HCT116 (cell line): ENCODE measurements at regions not wholly inside any gene's neighbourhood (a gene's known extent, or its start where the extent isn't known, plus 50 kb on each side); places are given as distances from the start of the nearest gene placed in this dataset.

Experiments used
- ATAC-seq: fragments of 200-7000 bp; cut with Tn5 transposase; 2 replicates; pipeline ENCODE4 v1.9.1; 2020; ENCODE audit warnings: mild to moderate bottlenecking, moderate library complexity
- BruUV-seq: library from RNA; stranded (reverse); fragments of 400-500 nt; replicated peaks from 2 replicates; lab custom pipeline; 2021; lab: Mats Ljungman, UMichigan
- CTCF ChIA-PET: fragments of 300-600 bp; sonication (Branson Sonifier 250); formaldehyde crosslinking; loops from one replicate; lab custom pipeline; 2021; ENCODE audit warnings: antibody characterized with exemption; lab: Charles Lee
- POLR2A ChIA-PET: fragments of 300-600, 350-600 bp; sonication (Branson Sonifier 250); formaldehyde crosslinking; loops from one replicate; lab custom pipeline; 2021; ENCODE audit warnings: antibody characterized with exemption; lab: Charles Lee
- RAD21 ChIA-PET, 2 experiments: fragments of 300-600 bp; sonication (Branson Sonifier 250); formaldehyde crosslinking; loops; one replicate each; lab custom pipeline; 2023; ENCODE audit warnings: low total read pairs in 2 of 2; ENCODE audit not compliant: uncharacterized antibody in 2 of 2, unreplicated experiment in 2 of 2, low non-redundant PET in 1 of 2; lab: Charles Lee
- DNase-seq: peaks from one replicate; pipeline ENCODE4 v3.0.0-alpha.2; 2010; ENCODE audit warnings: low read depth, low spot score
- H2AFZ ChIP-seq: fragments of 200-600 bp; shearing (Covaris generic), sonication (generic); 2 replicates; pipeline ENCODE4 v1.6.1; 2017; ENCODE audit warnings: low read depth, mixed run types, mixed read lengths, antibody characterized with exemption, low read length; ENCODE audit not compliant: poor library complexity, severe bottlenecking
- H3K27ac ChIP-seq: 2 replicates; pipeline ENCODE4 v1.5.1; 2012; ENCODE audit warnings: low read depth, low read length
- H3K27me3 ChIP-seq: fragments of 200-600 bp; sonication (generic); 2 replicates; pipeline ENCODE4 v1.6.1; 2016; ENCODE audit warnings: mixed run types, low read length, mixed read lengths; ENCODE audit not compliant: insufficient read depth
- H3K36me3 ChIP-seq, 2 experiments: fragments of 200-500 bp in 1 of 2; fragments of 200-600 bp in 1 of 2; sonication (Bioruptor generic) in 1 of 2; sonication (generic) in 1 of 2; 2 replicates each; pipeline versions ENCODE4 v1.5.1 to v1.6.1; 2014 to 2016; ENCODE audit warnings: low read length in 2 of 2, inconsistent platforms in 1 of 2, mixed read lengths in 1 of 2, mixed run types in 1 of 2; ENCODE audit not compliant: insufficient read depth in 2 of 2, control insufficient read depth in 1 of 2
- H3K4me1 ChIP-seq, 2 experiments: fragments of 200-600 bp in 1 of 2; sonication (generic) in 1 of 2; 2 replicates each; pipeline versions ENCODE4 v1.5.1 to v1.6.1; 2012 to 2017; ENCODE audit warnings: low read length in 2 of 2, inconsistent platforms in 1 of 2, mild to moderate bottlenecking in 1 of 2, mixed read lengths in 1 of 2, mixed run types in 1 of 2, moderate library complexity in 1 of 2; ENCODE audit not compliant: insufficient read depth in 2 of 2, control insufficient read depth in 1 of 2
- H3K4me2 ChIP-seq: fragments of 200-600 bp; sonication (generic); 2 replicates; pipeline ENCODE4 v1.6.1; 2017; ENCODE audit warnings: mixed run types, low read length, mixed read lengths
- H3K4me3 ChIP-seq, 2 experiments: fragments of 200-600 bp in 1 of 2; sonication (generic) in 1 of 2; replicated peaks in 1 of 2; 2 replicates each; pipeline ENCODE4 v1.5.1; 2011 to 2016; ENCODE audit warnings: low read length in 2 of 2, control low read depth in 1 of 2, low read depth in 1 of 2, mild to moderate bottlenecking in 1 of 2, mixed read lengths in 1 of 2, mixed run types in 1 of 2
- H3K79me2 ChIP-seq: fragments of 200-600 bp; sonication (generic); 2 replicates; pipeline ENCODE4 v1.6.1; 2017; ENCODE audit warnings: mild to moderate bottlenecking, mixed run types, low read length, moderate library complexity, mixed read lengths; ENCODE audit not compliant: insufficient read depth
- H3K9ac ChIP-seq: fragments of 200-600 bp; sonication (generic); 2 replicates; pipeline ENCODE4 v1.6.1; 2016; ENCODE audit warnings: low read length, mixed read lengths
- H3K9me2 ChIP-seq: fragments of 200-600 bp; sonication (generic), shearing (Covaris generic); 2 replicates; pipeline ENCODE4 v1.6.1; 2017; ENCODE audit warnings: mixed run types, mild to moderate bottlenecking, moderate library complexity; ENCODE audit not compliant: insufficient read depth
- H3K9me3 ChIP-seq, 2 experiments: fragments of 200-500 bp in 1 of 2; fragments of 200-600 bp in 1 of 2; sonication (Bioruptor generic) in 1 of 2; sonication (generic) in 1 of 2; 2 replicates each; pipeline ENCODE4 v1.6.1; 2014 to 2017; ENCODE audit warnings: low read length in 2 of 2, mixed read lengths in 2 of 2, inconsistent platforms in 1 of 2, low read depth in 1 of 2, mild to moderate bottlenecking in 1 of 2, mixed run types in 1 of 2, moderate library complexity in 1 of 2; ENCODE audit not compliant: control insufficient read depth in 1 of 2, insufficient read depth in 1 of 2
- H4K20me1 ChIP-seq: fragments of 200-600 bp; sonication (generic), shearing (Covaris generic); 2 replicates; pipeline ENCODE4 v1.6.1; 2017; ENCODE audit warnings: mixed run types, mild to moderate bottlenecking, moderate library complexity; ENCODE audit not compliant: insufficient read depth
- ATF3 ChIP-seq: IDR thresholded peaks from 2 replicates; pipeline ENCODE4 v1.6.1; 2012
- CBX3 ChIP-seq: IDR thresholded peaks from 2 replicates; pipeline ENCODE4 v1.6.1; 2012; ENCODE audit warnings: low read depth
- CEBPB ChIP-seq: IDR thresholded peaks from 2 replicates; pipeline ENCODE4 v1.6.1; 2012; ENCODE audit warnings: low read depth
- CTCF ChIP-seq, 3 experiments: fragments of 200-600 bp in 1 of 3; sonication (generic) in 1 of 3; IDR thresholded peaks in 2 of 3; conservative IDR thresholded peaks in 1 of 3; 2 replicates each; pipeline ENCODE4 v1.5.1; 2012 to 2017; ENCODE audit warnings: low read depth in 2 of 3, low read length in 2 of 3, antibody characterized with exemption in 1 of 3, borderline replicate concordance in 1 of 3, control low read depth in 1 of 3, mild to moderate bottlenecking in 1 of 3, mixed read lengths in 1 of 3, mixed run types in 1 of 3, moderate library complexity in 1 of 3; ENCODE audit not compliant: insufficient read depth in 1 of 3
- ELF1 ChIP-seq: IDR thresholded peaks from 2 replicates; pipeline ENCODE4 v1.6.1; 2012; ENCODE audit warnings: low read depth, borderline replicate concordance
- EZH2phosphoT487 ChIP-seq: fragments of 200-600 bp; IDR thresholded peaks from 2 replicates; pipeline ENCODE4 v1.6.1; 2018; ENCODE audit warnings: antibody characterized with exemption, borderline replicate concordance
- POLR2A ChIP-seq: IDR thresholded peaks from 2 replicates; pipeline ENCODE4 v1.7.0; 2011; ENCODE audit warnings: borderline replicate concordance; ENCODE audit not compliant: insufficient read depth, insufficient read length; ENCODE audit errors: extremely low read depth
- RAD21 ChIP-seq: IDR thresholded peaks from 2 replicates; pipeline ENCODE4 v1.6.1; 2012; ENCODE audit warnings: low read depth, mild to moderate bottlenecking
- REST ChIP-seq: IDR thresholded peaks from 2 replicates; pipeline ENCODE4 v1.6.1; 2012; ENCODE audit warnings: low read depth
- SIN3A ChIP-seq: IDR thresholded peaks from 2 replicates; pipeline ENCODE4 v1.6.1; 2012; ENCODE audit warnings: low read depth
- SRF ChIP-seq: IDR thresholded peaks from 2 replicates; pipeline ENCODE4 v1.6.1; 2012; ENCODE audit warnings: low read depth
- TCF7L2 ChIP-seq: IDR thresholded peaks from 2 replicates; pipeline ENCODE4 v1.7.0; 2011; ENCODE audit warnings: borderline replicate concordance, inconsistent platforms; ENCODE audit not compliant: insufficient read depth, insufficient read length; ENCODE audit errors: extremely low read depth
- ZBTB33 ChIP-seq: IDR thresholded peaks from 2 replicates; pipeline ENCODE4 v1.6.1; 2011; ENCODE audit warnings: mild to moderate bottlenecking, low read length, moderate library complexity; ENCODE audit not compliant: insufficient replicate concordance; ENCODE audit errors: extremely low read depth
- ZNF274 ChIP-seq: fragments of 200-500 bp; sonication (Bioruptor generic); IDR thresholded peaks from 2 replicates; pipeline ENCODE4 v1.6.1; 2014; ENCODE audit warnings: mild to moderate bottlenecking, low read depth, low read length, inconsistent platforms
- intact Hi-C: fragments of 100-400 bp; cut with micrococcal nuclease; formaldehyde crosslinking; loops from 2 replicates; pipeline ENCODE4 v1.10.0; 2022

GRCh38 chr6:103367212-103367611 lies 1492.5 kb downstream of the HACE1 start:
- CTCF ChIA-PET, result no interaction called here
- no peak for DNase-seq
- Histone ChIP-seq H3K9me3 (no peaks in the 10 kb centered on the region), H3K4me2 (no peak overlapping the region), H3K9me2 (no peaks in the 10 kb centered on the region), H4K20me1 (no peaks in the 10 kb centered on the region), H2AFZ (no peak overlapping the region), H3K27me3 (no peaks in the 10 kb centered on the region), H3K4me3 (no peak overlapping the region), H3K9ac (no peak overlapping the region), H3K27ac (no peak overlapping the region), H3K4me1 (no peaks in the 10 kb centered on the region), H3K79me2 (no peaks in the 10 kb centered on the region), H3K36me3 (no peaks in the 10 kb centered on the region)
- intact Hi-C loops, result no loop called here
- RAD21 ChIA-PET, result no interaction called here
- ATAC-seq, result no peak
- POLR2A ChIA-PET, result no interaction called here
- BruUV-seq, result no TSS peak
- TF ChIP-seq CBX3, result no peak
- TF ChIP-seq CEBPB, result no peak
- no peak for TF ChIP-seq ELF1
- no peak for TF ChIP-seq RAD21
- TF ChIP-seq EZH2phosphoT487, result no peak
- TF ChIP-seq ZBTB33, result no peak
- no peak for TF ChIP-seq POLR2A
- TF ChIP-seq CTCF (IDR thresholded peaks at IDR 0.05 in 2 of 3, conservative IDR thresholded peaks at IDR 0.05 in 1 of 3; ENCODE audit: borderline replicate concordance in 1 of 3, insufficient read depth in 1 of 3, low read depth in 2 of 3, low read length in 2 of 3), result no peak
- TF ChIP-seq ATF3, result no peak
- no peak for TF ChIP-seq SIN3A
- no peak for TF ChIP-seq TCF7L2
- TF ChIP-seq SRF, result no peak
- no peak for TF ChIP-seq ZNF274
- TF ChIP-seq REST, result no peak
- TF ChIP-seq, all 23 proteins: peak for 0
